RWPE1 (cell line): ENCODE measurements at regions not wholly inside any gene's neighbourhood (a gene's known extent, or its start where the extent isn't known, plus 50 kb on each side); places are given as distances from the start of the nearest gene placed in this dataset.

Source experiments
- CTCF ChIA-PET: fragments of 350-600 bp; sonication (Branson Sonifier 250); formaldehyde crosslinking; extraction: SDS; loops from one replicate; lab custom pipeline; 2021; lab: Yijun Ruan, JAX
- POLR2A ChIA-PET: fragments of 400-600 bp; formaldehyde crosslinking; extraction: SDS; loops from one replicate; lab custom pipeline; 2020; ENCODE audit warnings: antibody characterized with exemption; ENCODE audit not compliant: low non-redundant PET; lab: Yijun Ruan, JAX
- DNase-seq: peaks from one replicate; pipeline ENCODE4 v3.0.0; 2012; ENCODE audit warnings: low spot score
- H3K27ac ChIP-seq: fragments of 450-650 bp; 2 replicates; pipeline ENCODE4 v1.5.1; 2017
- TF ChIP-seq, protein P1 (sequence below): fragments of 450-650 bp; conservative IDR thresholded peaks from 2 replicates; pipeline ENCODE4 v1.5.1; 2017; ENCODE audit warnings: low read depth, mild to moderate bottlenecking

DNA sequence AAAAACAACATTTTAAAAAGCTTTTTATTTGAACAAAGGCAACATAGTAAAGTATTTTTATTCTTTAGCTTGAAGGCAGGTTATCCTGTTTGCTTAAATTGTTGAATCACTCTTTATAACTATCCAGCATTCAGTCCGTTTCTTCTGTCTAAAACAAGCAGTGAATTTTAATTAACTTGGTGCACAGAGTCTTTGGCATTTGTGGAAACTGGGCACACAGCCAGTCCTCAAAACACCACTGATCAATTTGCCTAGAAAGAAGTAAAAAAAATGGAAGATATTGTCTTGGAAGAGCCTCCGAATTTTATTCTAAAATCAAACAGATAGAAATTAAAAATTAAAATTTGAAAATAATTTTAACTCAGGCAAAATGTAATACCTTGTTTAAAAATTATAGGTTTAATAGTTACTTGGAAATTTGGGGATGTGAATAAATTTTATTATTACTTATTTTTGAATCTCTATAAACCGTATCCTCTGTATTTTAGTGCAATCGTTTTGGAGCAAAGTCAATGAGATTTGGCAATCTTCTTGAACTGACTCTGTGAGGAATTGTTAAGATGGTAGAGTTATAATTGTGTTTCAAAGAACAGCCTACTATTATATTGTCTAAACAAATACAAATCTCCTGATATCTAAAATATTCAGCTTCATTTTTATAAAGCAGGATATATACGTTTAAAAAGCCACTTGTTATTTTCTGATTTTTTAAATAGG lies 927.0 kb downstream of the SLC16A7 start:
- DNase-seq, result no peak
- ChIA-PET POLR2A (no interaction called here), CTCF (interaction anchor here (0.7 to 0.8 kb wide), 2 partner anchors 417 to 444 kb away, joined by 3 read pairs; no protein-coding TSS in a partner anchor)
- TF ChIP-seq, protein P1, sequence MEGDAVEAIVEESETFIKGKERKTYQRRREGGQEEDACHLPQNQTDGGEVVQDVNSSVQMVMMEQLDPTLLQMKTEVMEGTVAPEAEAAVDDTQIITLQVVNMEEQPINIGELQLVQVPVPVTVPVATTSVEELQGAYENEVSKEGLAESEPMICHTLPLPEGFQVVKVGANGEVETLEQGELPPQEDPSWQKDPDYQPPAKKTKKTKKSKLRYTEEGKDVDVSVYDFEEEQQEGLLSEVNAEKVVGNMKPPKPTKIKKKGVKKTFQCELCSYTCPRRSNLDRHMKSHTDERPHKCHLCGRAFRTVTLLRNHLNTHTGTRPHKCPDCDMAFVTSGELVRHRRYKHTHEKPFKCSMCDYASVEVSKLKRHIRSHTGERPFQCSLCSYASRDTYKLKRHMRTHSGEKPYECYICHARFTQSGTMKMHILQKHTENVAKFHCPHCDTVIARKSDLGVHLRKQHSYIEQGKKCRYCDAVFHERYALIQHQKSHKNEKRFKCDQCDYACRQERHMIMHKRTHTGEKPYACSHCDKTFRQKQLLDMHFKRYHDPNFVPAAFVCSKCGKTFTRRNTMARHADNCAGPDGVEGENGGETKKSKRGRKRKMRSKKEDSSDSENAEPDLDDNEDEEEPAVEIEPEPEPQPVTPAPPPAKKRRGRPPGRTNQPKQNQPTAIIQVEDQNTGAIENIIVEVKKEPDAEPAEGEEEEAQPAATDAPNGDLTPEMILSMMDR, result no peak
- no peak overlapping the region for H3K27ac ChIP-seq

DNA sequence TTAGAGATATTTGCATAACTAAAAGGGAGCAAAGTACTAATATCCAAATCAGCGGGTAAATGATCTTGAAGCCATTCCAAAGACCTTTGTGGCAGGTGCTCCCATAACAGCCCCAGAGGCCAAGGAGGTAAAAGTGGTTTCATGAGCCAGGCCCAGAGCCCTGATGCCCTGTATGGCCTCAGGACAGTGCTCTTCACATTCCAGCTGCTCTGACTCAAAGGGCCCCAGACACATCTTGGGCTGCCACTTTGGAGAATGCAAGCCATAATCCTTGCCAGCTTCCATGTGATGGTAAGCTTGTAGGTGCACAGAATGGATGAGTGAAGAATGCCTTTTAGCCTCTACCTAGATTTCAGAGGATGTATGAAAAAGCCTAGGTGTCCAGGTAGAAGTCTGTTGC lies 933.4 kb downstream of the SLC16A7 start:
- TF ChIP-seq, protein P1, result no peak
- ChIA-PET POLR2A (no interaction called here), CTCF (no interaction called here)
- no peak for DNase-seq
- no peak overlapping the region for H3K27ac ChIP-seq

DNA sequence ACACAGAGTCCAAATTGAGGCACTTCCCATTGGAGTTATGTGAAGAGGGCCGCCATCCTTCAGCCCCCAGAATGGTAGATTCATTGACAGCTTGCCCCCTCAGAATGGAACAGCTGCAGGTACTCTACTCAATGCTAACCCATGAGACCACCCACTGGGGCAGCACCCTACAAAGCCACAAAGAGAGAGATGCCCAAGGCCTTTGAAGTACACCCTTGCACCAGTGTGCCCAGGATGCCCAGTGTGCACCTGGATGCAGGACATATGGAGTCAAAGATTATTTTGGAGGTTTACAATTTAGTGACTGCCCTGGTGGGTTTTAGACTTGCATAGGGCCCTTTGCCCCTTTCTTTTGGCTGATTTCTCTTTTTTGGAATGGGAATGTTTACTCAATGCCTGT lies 933.9 kb downstream of the SLC16A7 start:
- TF ChIP-seq, protein P1, result no peak
- CTCF ChIA-PET, result no interaction called here
- H3K27ac ChIP-seq, result no peak overlapping the region
- POLR2A ChIA-PET, result no interaction called here
- no peak for DNase-seq

DNA sequence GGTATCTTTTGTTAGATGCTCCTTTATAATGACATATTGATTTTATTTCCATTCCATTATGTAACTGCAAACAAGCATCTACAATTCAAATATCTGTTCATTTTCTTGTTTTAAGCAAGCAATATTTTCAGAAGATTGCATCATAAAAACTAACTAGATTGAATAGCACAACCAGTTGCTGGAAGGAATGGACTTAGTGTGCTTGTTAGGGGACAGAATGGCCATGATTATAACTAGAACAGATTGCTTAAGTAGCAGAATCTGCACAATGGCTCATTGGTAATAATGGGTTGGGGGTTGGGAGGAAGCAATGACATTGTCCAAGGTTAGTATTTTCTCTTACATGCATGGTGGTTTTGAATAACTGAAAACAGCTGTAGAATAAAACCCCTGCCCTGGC lies 939.5 kb downstream of the SLC16A7 start:
- ChIA-PET CTCF (no interaction called here), POLR2A (no interaction called here)
- DNase-seq, result no peak
- TF ChIP-seq, protein P1, result no peak
- H3K27ac ChIP-seq, result no peak overlapping the region

DNA sequence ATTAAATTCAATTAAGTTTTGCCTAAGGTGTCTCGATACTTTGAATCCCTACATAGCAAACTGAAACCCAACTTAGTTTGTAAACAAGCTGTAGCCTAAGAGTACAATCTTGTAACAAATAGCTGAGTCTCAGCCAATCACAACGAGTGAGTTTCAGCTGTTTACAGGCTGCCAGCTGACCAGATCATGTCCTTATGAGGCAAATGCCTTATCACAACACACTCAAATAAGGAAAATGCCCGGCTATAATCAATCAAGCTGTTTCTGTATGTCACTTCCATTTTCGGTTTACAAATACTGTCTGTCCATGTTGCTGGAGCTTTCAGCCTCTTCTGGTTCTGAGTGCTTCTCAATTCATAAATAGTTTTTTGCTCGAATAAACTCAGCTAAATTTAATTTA lies 943.8 kb downstream of the SLC16A7 start:
- DNase-seq, result no peak
- TF ChIP-seq, protein P1, result no peak
- no peak overlapping the region for H3K27ac ChIP-seq
- POLR2A ChIA-PET, result no interaction called here
- CTCF ChIA-PET, result interaction anchor here (0.7 kb wide), 1 partner anchor 366 kb away, joined by 3 read pairs; no protein-coding TSS in a partner anchor

DNA sequence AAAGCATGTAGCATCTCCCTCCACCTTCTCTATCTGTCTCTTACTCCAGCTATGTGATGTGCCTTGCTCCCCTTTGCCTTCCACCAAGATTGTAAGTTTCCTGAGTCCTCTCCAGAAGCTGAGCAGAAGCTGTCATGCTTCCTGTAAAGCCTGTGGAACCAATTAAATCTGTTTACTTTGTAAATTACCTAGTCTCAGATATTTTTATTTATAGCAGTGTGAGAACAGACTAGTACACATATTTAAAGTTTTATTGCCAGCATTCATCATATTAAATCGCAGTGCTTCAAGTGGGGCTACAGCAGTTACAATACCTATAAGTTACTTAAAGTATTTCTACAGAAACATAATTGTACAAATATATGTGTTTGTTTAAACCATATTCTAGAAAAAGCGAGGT lies 973.1 kb downstream of the SLC16A7 start:
- ChIA-PET POLR2A (no interaction called here), CTCF (no interaction called here)
- H3K27ac ChIP-seq, result no peak overlapping the region
- TF ChIP-seq, protein P1, result no peak
- DNase-seq, result no peak
